Keratinocyte (primary cell): ENCODE measurements at regions not wholly inside any gene's neighbourhood (a gene's known extent, or its start where the extent isn't known, plus 50 kb on each side); places are given as distances from the start of the nearest gene placed in this dataset.

Experiments used
- DNase-seq: peaks from one replicate; pipeline ENCODE4 v3.0.0-alpha.2; 2011; ENCODE audit warnings: low read depth, missing footprints, low spot score
- FAIRE-seq: peaks from 2 replicates; lab custom pipeline; 2011; peaks lifted over from hg19 to GRCh38; lab: Jason Lieb, UNC
- H2AFZ ChIP-seq: 2 replicates; pipeline ENCODE4 v1.6.0; 2012; ENCODE audit warnings: low read length, control low read depth, inconsistent platforms; ENCODE audit not compliant: control insufficient read depth
- H3K27ac ChIP-seq: 2 replicates; pipeline ENCODE4 v1.5.1; 2011; ENCODE audit warnings: low read length; ENCODE audit not compliant: control insufficient read depth, insufficient read depth
- H3K27me3 ChIP-seq: 3 replicates; pipeline ENCODE4 v1.6.0; 2011; ENCODE audit warnings: low read length; ENCODE audit not compliant: control insufficient read depth, insufficient read depth; ENCODE audit errors: extremely low read depth
- H3K36me3 ChIP-seq, 2 experiments: 2 replicates in 1 of 2; 3 replicates in 1 of 2; pipeline ENCODE4 v1.5.1; 2011; ENCODE audit warnings: low read length in 2 of 2, mild to moderate bottlenecking in 1 of 2; ENCODE audit not compliant: control insufficient read depth in 2 of 2, insufficient read depth in 2 of 2; ENCODE audit errors: extremely low read depth in 1 of 2
- H3K4me1 ChIP-seq: 3 replicates; pipeline ENCODE4 v1.5.1; 2011; ENCODE audit warnings: low read length; ENCODE audit not compliant: control insufficient read depth, insufficient read depth; ENCODE audit errors: extremely low read depth
- H3K4me2 ChIP-seq: 3 replicates; pipeline ENCODE4 v1.6.0; 2011; ENCODE audit warnings: low read depth, low read length; ENCODE audit not compliant: control insufficient read depth, insufficient read depth; ENCODE audit errors: extremely low read depth
- H3K4me3 ChIP-seq, 3 experiments: fragments of 200-600 bp in 1 of 3; sonication (generic) in 1 of 3; 2 replicates in 2 of 3; 3 replicates in 1 of 3; pipeline ENCODE4 v1.5.1; 2011 to 2016; ENCODE audit warnings: low read length in 3 of 3, mild to moderate bottlenecking in 3 of 3, control low read depth in 2 of 3, inconsistent platforms in 1 of 3, low read depth in 1 of 3, mixed read lengths in 1 of 3, mixed run types in 1 of 3, moderate library complexity in 1 of 3; ENCODE audit not compliant: control insufficient read depth in 2 of 3, insufficient read depth in 2 of 3; ENCODE audit errors: extremely low read depth in 1 of 3
- H3K79me2 ChIP-seq: 2 replicates; pipeline ENCODE4 v1.6.0; 2012; ENCODE audit warnings: low read length; ENCODE audit not compliant: control insufficient read depth, insufficient read depth
- H3K9ac ChIP-seq: 3 replicates; pipeline ENCODE4 v1.6.0; 2011; ENCODE audit warnings: low read length; ENCODE audit not compliant: control insufficient read depth, insufficient read depth; ENCODE audit errors: extremely low read depth
- H3K9me1 ChIP-seq: 3 replicates; pipeline ENCODE4 v1.6.0; 2011; ENCODE audit warnings: low read length; ENCODE audit not compliant: control insufficient read depth, insufficient read depth; ENCODE audit errors: extremely low read depth
- H3K9me3 ChIP-seq: 2 replicates; pipeline ENCODE4 v1.5.1; 2012; ENCODE audit warnings: low read depth, low read length; ENCODE audit not compliant: control insufficient read depth
- H4K20me1 ChIP-seq: 3 replicates; pipeline ENCODE4 v1.6.0; 2011; ENCODE audit warnings: low read length; ENCODE audit not compliant: control insufficient read depth, insufficient read depth; ENCODE audit errors: extremely low read depth
- CTCF ChIP-seq, 3 experiments: IDR thresholded peaks in 1 of 3; conservative IDR thresholded peaks in 1 of 3; optimal IDR thresholded peaks in 1 of 3; 2 replicates in 2 of 3; 3 replicates in 1 of 3; pipeline versions ENCODE3 to v1.5.1; 2011; ENCODE audit warnings: low read length in 3 of 3, mild to moderate bottlenecking in 3 of 3, moderate library complexity in 2 of 3, control low read depth in 1 of 3, inconsistent platforms in 1 of 3; ENCODE audit not compliant: insufficient read depth in 2 of 3; ENCODE audit errors: extremely low read depth in 1 of 3
- EZH2 ChIP-seq: IDR thresholded peaks from one replicate; pipeline ENCODE4 v1.6.1; 2012; ENCODE audit warnings: inconsistent platforms, mild to moderate bottlenecking, low read length, moderate library complexity
- dilution Hi-C: fragments of 300-500 bp; cut with MboI; formaldehyde crosslinking; loops from one replicate; pipeline ENCODE4 v1.7.0; 2020; ENCODE audit warnings: low sequenced_read_pairs; ENCODE audit not compliant: extremely low pct_ligation_motif_present

- H3K9ac ChIP-seq = no peak overlapping the region
- no peak overlapping the region for H3K27ac ChIP-seq
- H3K4me1 ChIP-seq = no peaks in the 10 kb centered on the region
- H3K4me3 ChIP-seq = no peak overlapping the region
- no peak for FAIRE-seq
- no peaks in the 10 kb centered on the region for H4K20me1 ChIP-seq
- no peaks in the 10 kb centered on the region for H3K9me3 ChIP-seq
- TF ChIP-seq CTCF (optimal IDR thresholded peaks at IDR 0.05 in 1 of 3, IDR thresholded peaks at IDR 0.05 in 1 of 3, conservative IDR thresholded peaks at IDR 0.05 in 1 of 3; ENCODE audit: extremely low read depth in 1 of 3, insufficient read depth in 2 of 3, low read length in 3 of 3) = no peak
- no peak for TF ChIP-seq EZH2
- no peaks in the 10 kb centered on the region for H3K9me1 ChIP-seq
- no peak overlapping the region for H2AFZ ChIP-seq
- DNase-seq = no peak
- dilution Hi-C loops = no loop called here
- H3K36me3 ChIP-seq = no peaks in the 10 kb centered on the region
- no peaks in the 10 kb centered on the region for H3K79me2 ChIP-seq
- H3K4me2 ChIP-seq = no peak overlapping the region
- no peaks in the 10 kb centered on the region for H3K27me3 ChIP-seq
Measured at GRCh38 chr16:49955858-49956257, 69.2 kb upstream of the CNEP1R1 start.

- Histone ChIP-seq H3K36me3 (no peaks in the 10 kb centered on the region), H3K79me2 (no peaks in the 10 kb centered on the region), H3K27ac (no peak overlapping the region), H4K20me1 (no peaks in the 10 kb centered on the region), H3K27me3 (no peaks in the 10 kb centered on the region), H3K9me3 (no peaks in the 10 kb centered on the region), H3K9me1 (no peaks in the 10 kb centered on the region), H3K4me2 (no peak overlapping the region), H2AFZ (no peak overlapping the region), H3K9ac (no peak overlapping the region), H3K4me1 (no peaks in the 10 kb centered on the region), H3K4me3 (no peak overlapping the region)
- no peak for FAIRE-seq
- dilution Hi-C loops = no loop called here
- TF ChIP-seq EZH2 (no peak), CTCF (optimal IDR thresholded peaks at IDR 0.05 in 1 of 3, IDR thresholded peaks at IDR 0.05 in 1 of 3, conservative IDR thresholded peaks at IDR 0.05 in 1 of 3; ENCODE audit: extremely low read depth in 1 of 3, insufficient read depth in 2 of 3, low read length in 3 of 3) (no peak)
- DNase-seq = no peak
Measured at GRCh38 chr16:49956915-49957314, 68.1 kb upstream of the CNEP1R1 start.
